Gastroesophageal sphincter (tissue), 3 donors: ENCODE measurements at regions not wholly inside any gene's neighbourhood (a gene's known extent, or its start where the extent isn't known, plus 50 kb on each side); places are given as distances from the start of the nearest gene placed in this dataset.

Source experiments
- POLR2AphosphoS5 ChIP-seq: sonication (generic); formaldehyde crosslinking; IDR thresholded peaks from one replicate; pipeline ENCODE4 v1.6.1; 2017; ENCODE audit warnings: antibody characterized with exemption
- TF ChIP-seq, protein P1 (sequence below), 4 experiments: fragments of 200-600 bp in 2 of 4; fragments of 450-650 bp in 2 of 4; sonication (generic) in 1 of 4; IDR thresholded peaks; one replicate each; pipeline ENCODE4 v1.5.1; 2017 to 2019; ENCODE audit warnings: antibody characterized with exemption in 4 of 4, mild to moderate bottlenecking in 2 of 4, moderate library complexity in 2 of 4

DNA sequence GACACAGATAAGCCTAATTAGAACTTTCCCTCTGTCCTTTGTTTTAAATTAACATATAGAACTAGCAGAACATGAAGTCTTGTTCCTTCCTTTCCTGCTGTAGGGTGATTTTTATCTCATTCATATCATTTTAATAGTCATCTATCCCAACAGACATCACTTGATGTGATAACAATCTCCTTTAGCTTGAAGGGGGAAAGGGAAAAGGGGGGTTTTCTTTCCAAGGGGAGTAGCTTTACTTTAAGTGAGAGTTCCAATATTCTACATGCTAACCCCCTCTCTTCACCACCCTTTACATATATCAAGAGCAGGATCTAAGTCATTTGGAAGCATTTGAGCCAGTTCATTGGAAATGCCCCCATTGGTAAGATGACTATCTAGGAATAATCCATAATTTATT lies 241.9 kb downstream of the HHIPL2 start:
- TF ChIP-seq, protein P1, sequence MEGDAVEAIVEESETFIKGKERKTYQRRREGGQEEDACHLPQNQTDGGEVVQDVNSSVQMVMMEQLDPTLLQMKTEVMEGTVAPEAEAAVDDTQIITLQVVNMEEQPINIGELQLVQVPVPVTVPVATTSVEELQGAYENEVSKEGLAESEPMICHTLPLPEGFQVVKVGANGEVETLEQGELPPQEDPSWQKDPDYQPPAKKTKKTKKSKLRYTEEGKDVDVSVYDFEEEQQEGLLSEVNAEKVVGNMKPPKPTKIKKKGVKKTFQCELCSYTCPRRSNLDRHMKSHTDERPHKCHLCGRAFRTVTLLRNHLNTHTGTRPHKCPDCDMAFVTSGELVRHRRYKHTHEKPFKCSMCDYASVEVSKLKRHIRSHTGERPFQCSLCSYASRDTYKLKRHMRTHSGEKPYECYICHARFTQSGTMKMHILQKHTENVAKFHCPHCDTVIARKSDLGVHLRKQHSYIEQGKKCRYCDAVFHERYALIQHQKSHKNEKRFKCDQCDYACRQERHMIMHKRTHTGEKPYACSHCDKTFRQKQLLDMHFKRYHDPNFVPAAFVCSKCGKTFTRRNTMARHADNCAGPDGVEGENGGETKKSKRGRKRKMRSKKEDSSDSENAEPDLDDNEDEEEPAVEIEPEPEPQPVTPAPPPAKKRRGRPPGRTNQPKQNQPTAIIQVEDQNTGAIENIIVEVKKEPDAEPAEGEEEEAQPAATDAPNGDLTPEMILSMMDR (IDR thresholded peaks at IDR 0.05), result no peak
- no peak for TF ChIP-seq POLR2AphosphoS5
